Duodenal mucosa (tissue), 2 donors: ENCODE measurements at regions not wholly inside any gene's neighbourhood (a gene's known extent, or its start where the extent isn't known, plus 50 kb on each side); places are given as distances from the start of the nearest gene placed in this dataset.

Source experiments
- H3K27ac ChIP-seq: one replicate; pipeline ENCODE4 v1.7.0; 2013; ENCODE audit warnings: low read depth, low read length
- H3K27me3 ChIP-seq, 2 donors: one replicate each; pipeline ENCODE4 v1.7.0; 2013; ENCODE audit warnings: low read length in 2 of 2, control low read depth in 1 of 2; ENCODE audit not compliant: insufficient read depth in 2 of 2, control insufficient read depth in 1 of 2
- H3K36me3 ChIP-seq, 2 donors: one replicate each; pipeline ENCODE4 v1.7.0; 2013; ENCODE audit warnings: low read length in 2 of 2, control low read depth in 1 of 2; ENCODE audit not compliant: insufficient read depth in 2 of 2, control insufficient read depth in 1 of 2
- H3K4me1 ChIP-seq, 2 donors: one replicate each; pipeline ENCODE4 v1.7.0; 2013; ENCODE audit warnings: low read length in 2 of 2, control low read depth in 1 of 2; ENCODE audit not compliant: insufficient read depth in 2 of 2, control insufficient read depth in 1 of 2
- H3K4me3 ChIP-seq, 2 donors: one replicate each; pipeline ENCODE4 v1.7.0; 2013; ENCODE audit warnings: low read length in 2 of 2, low read depth in 1 of 2
- H3K9ac ChIP-seq, 2 donors: one replicate each; pipeline ENCODE4 v1.7.0; 2013; ENCODE audit warnings: low read length in 2 of 2, low read depth in 1 of 2
- H3K9me3 ChIP-seq, 2 donors: one replicate each; pipeline ENCODE4 v1.7.0; 2013; ENCODE audit warnings: low read length in 2 of 2, control low read depth in 1 of 2; ENCODE audit not compliant: control insufficient read depth in 1 of 2

DNA sequence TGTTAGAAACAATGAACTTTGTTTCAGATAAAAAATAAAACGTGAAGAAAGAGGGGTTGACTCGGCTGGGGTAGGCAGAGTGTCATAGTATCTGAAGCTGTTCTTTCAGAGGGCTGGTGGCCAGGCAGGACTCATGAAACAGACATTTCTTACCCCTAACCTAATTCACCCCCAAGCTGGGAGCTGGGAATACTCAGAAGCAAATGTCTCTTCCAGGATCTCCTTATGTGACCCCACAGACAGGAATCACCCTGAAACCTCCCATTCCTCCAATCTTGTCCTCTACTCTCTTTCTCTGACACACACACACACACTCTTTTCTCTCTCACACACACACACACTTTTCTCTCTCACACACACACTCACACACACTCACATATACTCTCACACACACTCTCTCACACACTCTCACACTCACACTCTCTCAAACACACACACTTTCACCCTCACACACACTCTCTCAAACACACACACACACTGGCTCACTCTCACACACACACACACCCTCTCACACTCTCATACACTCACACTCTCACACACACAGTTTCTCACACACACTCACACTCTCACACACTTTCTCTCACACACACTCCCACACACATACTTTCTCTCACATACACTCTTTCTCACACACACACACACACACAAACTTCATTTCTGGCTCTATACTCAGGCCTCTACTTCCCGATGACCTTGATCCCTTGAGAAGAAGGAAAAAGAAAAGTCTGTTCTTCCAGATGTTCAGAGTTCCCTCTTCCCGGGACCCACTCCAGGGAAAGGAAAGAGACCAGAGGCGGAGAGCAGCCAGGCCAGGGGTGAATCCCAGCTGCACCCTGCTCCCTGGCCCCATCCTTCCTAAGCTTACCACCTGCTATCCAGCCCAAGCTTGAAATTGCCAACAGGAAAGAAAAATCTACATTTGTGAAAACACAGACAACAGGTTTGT is 167.7 kb downstream of the TXNL1 start:
- no peak overlapping the region for H3K4me3 ChIP-seq

DNA sequence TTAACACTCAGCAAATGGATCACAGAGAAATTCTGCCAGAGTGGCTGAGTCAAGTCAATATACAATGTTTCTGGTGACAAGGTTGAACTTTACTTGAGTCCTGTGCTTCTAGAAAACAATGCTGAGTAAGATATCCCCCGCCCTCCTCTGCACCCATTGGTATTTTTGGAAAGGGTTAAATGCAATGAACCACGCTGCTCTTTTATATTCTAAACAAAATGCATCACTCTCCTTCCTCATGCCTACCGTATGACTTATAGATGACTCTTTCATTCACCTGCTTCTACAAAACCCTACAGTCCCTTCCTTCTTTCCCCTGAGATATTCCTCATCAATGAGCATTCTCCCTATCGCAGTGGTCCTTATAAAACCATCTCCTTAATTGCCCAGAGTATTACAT is 168.8 kb downstream of the TXNL1 start:
- H3K4me3 ChIP-seq: no peak overlapping the region
- no peaks in the 10 kb centered on the region for H3K36me3 ChIP-seq
- no peak overlapping the region for H3K27ac ChIP-seq
- H3K9ac ChIP-seq: no peak overlapping the region
- H3K9me3 ChIP-seq: peaks cover 0 to 8% of the 10 kb centered on the region in 2 donors
- H3K27me3 ChIP-seq: no peaks in the 10 kb centered on the region
- H3K4me1 ChIP-seq: peaks cover 0 to 3% of the 10 kb centered on the region in 2 donors

More for the DNA sequence above, 167.7 kb downstream of the TXNL1 start:
- no peaks in the 10 kb centered on the region for H3K27me3 ChIP-seq
- no peak overlapping the region for H3K27ac ChIP-seq
- H3K9me3 ChIP-seq: no peaks in the 10 kb centered on the region
- no peak overlapping the region for H3K9ac ChIP-seq
- H3K36me3 ChIP-seq: no peaks in the 10 kb centered on the region
- H3K4me1 ChIP-seq: peaks cover 0 to 3% of the 10 kb centered on the region in 2 donors

DNA sequence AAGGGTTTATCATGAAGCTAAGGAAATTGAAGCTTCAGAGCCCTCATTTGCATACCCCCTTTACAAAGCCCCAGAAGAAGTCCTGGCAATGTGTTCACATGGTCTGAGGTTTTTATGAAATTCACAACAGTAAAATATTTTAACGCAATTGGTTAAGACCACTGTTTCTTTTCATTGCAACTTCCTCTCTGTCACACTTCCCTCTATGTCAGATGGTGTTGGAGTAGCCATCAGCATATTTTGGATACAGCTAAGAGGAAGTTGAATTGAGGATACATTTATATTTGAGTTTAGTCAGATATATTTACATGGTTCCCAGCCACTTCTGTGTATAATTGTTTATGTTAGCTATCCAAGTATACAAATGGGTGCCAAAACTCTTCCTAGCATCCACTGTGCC is 170.0 kb downstream of the TXNL1 start:
- Histone ChIP-seq H3K27ac (no peak overlapping the region), H3K4me3 (no peak overlapping the region), H3K27me3 (no peaks in the 10 kb centered on the region), H3K9ac (no peak overlapping the region), H3K9me3 (peaks cover 0 to 8% of the 10 kb centered on the region in 2 donors), H3K4me1 (peaks cover 0 to 3% of the 10 kb centered on the region in 2 donors), H3K36me3 (no peaks in the 10 kb centered on the region)

GRCh38 chr18:56462276-56462675 is 176.1 kb downstream of the TXNL1 start:
- peaks cover 0 to 8% of the 10 kb centered on the region in 2 donors for H3K9me3 ChIP-seq

DNA sequence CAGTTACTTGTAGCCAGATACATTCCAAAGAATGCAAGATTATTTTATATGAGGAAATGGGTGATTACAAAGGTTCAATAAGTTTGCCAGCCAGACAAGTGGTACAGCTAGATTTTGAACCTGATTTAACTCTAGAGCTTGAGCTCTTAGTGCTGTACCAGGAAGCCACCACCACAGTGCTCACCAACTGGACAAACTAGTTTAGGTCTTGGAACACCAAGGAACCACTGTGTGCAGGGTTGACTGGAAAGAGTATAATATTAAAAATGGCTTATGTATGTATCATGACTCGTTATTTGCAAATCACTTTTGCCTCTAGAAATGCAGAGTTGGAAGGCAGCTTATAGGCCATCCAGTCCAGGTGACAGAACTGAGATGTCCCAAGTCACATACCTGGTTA is 177.2 kb downstream of the TXNL1 start:
- no peak overlapping the region for H3K4me3 ChIP-seq
- H3K9ac ChIP-seq: no peak overlapping the region
- H3K27me3 ChIP-seq: no peaks in the 10 kb centered on the region
- no peak overlapping the region for H3K27ac ChIP-seq
- H3K4me1 ChIP-seq: no peaks in the 10 kb centered on the region
- no peaks in the 10 kb centered on the region for H3K36me3 ChIP-seq
- H3K9me3 ChIP-seq: peaks cover 0 to 8% of the 10 kb centered on the region in 2 donors

More at GRCh38 chr18:56462276-56462675, 176.1 kb downstream of the TXNL1 start:
- no peaks in the 10 kb centered on the region for H3K27me3 ChIP-seq
- H3K4me3 ChIP-seq: no peak overlapping the region
- H3K27ac ChIP-seq: no peak overlapping the region
- no peaks in the 10 kb centered on the region for H3K36me3 ChIP-seq
- no peak overlapping the region for H3K9ac ChIP-seq
- no peaks in the 10 kb centered on the region for H3K4me1 ChIP-seq

DNA sequence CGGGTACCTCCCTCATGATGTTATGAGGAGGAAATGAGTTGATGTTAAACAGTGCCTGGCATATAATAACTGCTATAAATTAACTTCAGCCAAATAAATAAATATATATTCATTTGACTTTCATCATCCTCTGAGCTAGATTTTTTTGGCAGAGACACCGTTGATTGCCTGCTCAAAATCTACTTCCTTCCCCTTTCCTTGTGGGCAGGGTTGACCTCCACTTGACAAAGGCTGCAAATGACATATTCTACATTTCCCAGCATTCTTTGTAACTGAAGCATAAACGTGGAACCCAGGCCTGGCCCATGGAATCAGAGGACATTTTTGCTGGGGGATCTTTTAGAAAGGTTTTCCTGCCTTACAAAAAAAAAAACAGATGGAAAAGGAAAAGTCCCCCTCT is 177.8 kb downstream of the TXNL1 start:
- H3K27ac ChIP-seq: no peak overlapping the region

DNA sequence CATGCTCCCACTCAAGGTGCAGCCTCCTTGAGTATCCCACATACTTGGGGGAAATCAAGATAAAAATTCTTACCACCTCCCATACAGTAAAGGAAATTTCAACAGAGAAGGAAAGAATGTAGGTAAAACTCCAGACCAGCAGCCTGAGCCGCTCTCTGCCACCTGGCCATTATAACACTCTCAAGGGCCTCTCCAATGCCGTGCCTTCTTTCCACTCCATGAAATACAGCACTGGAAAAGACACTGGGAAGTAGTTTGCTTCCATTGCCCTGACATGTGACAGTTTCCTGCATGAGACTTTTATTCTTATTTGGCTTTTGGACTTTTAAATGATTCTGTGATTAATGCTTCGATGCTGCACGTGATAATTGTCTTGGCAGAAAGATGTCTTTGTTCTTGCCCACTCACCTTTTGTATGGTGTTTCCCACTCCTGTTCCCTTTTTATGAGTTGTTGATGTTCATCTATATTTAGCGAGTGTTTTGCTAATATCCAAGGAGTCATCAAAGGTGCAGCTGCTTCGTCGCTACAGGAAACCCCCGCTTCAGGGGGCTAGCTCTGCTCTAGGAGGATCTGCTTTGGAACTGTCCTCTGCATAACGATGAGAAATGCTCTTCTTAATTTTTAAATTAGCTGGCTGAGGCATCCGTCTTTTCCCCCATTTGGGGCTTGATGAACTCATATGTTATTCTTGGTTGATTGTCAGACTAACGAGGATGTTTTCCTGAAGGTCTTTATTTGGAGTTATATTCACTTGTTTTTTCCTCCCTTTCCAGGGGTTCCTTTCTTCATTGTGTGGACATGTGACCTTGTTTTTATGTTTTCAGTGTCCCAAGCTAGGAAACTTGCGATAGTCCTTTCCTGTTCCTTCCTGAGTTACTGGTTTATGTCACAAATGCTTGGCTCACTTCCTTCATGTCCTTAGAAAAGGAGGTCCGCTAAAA is 179.4 kb downstream of the TXNL1 start:
- Histone ChIP-seq H3K9me3 (no peaks in the 10 kb centered on the region), H3K27me3 (no peaks in the 10 kb centered on the region), H3K9ac (no peak overlapping the region), H3K27ac (no peak overlapping the region), H3K4me3 (no peak overlapping the region), H3K36me3 (no peaks in the 10 kb centered on the region), H3K4me1 (no peaks in the 10 kb centered on the region)

More for the DNA sequence above, 177.8 kb downstream of the TXNL1 start:
- Histone ChIP-seq H3K4me1 (no peaks in the 10 kb centered on the region), H3K4me3 (no peak overlapping the region), H3K9ac (no peak overlapping the region), H3K9me3 (peaks cover 0 to 8% of the 10 kb centered on the region in 2 donors), H3K27me3 (no peaks in the 10 kb centered on the region), H3K36me3 (no peaks in the 10 kb centered on the region)

GRCh38 chr18:56455874-56456273 is 182.5 kb downstream of the TXNL1 start:
- Histone ChIP-seq H3K27me3 (no peaks in the 10 kb centered on the region), H3K4me3 (no peak overlapping the region), H3K27ac (no peak overlapping the region), H3K36me3 (no peaks in the 10 kb centered on the region), H3K9me3 (no peaks in the 10 kb centered on the region), H3K9ac (no peak overlapping the region), H3K4me1 (no peaks in the 10 kb centered on the region)

DNA sequence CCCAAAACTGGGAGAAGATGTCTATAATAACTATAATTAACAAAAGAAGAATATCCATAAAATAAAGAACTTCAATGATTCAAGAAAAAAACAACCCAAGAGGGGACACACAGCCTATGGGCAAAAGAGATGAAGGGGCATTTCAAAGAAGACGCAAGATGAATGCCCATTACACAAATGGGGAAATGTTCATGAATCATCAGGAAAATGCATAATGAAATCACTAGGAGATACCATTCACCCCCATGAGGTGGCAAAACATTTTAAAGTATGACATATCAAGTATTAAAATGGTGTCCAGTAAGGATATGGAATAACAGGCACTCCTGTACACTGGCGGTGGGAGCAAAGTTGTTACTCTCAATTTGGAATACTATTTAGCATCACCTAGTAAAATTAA is 183.3 kb downstream of the TXNL1 start:
- Histone ChIP-seq H3K4me1 (no peaks in the 10 kb centered on the region), H3K27me3 (no peaks in the 10 kb centered on the region), H3K27ac (no peak overlapping the region), H3K9me3 (no peaks in the 10 kb centered on the region), H3K4me3 (no peak overlapping the region), H3K9ac (no peak overlapping the region), H3K36me3 (no peaks in the 10 kb centered on the region)

DNA sequence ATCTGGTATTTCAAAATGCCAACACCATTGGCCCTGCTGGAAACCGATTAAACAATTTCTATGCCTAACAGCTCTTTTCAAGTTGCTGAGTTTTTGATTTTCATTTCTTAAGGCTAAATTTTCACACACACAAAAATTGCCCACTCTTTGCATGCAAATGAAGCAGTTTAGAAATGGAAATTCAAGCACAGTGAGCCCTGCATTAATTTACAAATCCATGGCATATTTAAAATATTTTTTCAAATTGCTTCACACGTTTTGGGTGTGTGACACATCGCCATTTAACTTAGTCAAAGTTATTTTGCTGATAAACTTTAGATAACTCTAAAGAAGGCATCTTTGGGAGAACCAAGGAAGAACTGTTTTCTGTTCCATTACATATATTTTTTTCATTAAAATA is 184.8 kb downstream of the TXNL1 start:
- H3K4me1 ChIP-seq: no peaks in the 10 kb centered on the region
- no peak overlapping the region for H3K4me3 ChIP-seq
- H3K9ac ChIP-seq: no peak overlapping the region
- H3K9me3 ChIP-seq: no peaks in the 10 kb centered on the region
- no peaks in the 10 kb centered on the region for H3K36me3 ChIP-seq
- no peak overlapping the region for H3K27ac ChIP-seq
- no peaks in the 10 kb centered on the region for H3K27me3 ChIP-seq
